BJ (cell line): ENCODE measurements at regions not wholly inside any gene's neighbourhood (a gene's known extent, or its start where the extent isn't known, plus 50 kb on each side); places are given as distances from the start of the nearest gene placed in this dataset.

Experiments
- CTCF ChIA-PET: fragments of 350-600 bp; formaldehyde crosslinking; extraction: SDS; loops from one replicate; lab custom pipeline; 2021; ENCODE audit warnings: antibody characterized with exemption, inconsistent platforms; lab: Yijun Ruan, JAX
- POLR2A ChIA-PET: fragments of 300-600 bp; sonication (Branson Sonifier 250); formaldehyde crosslinking; extraction: SDS; loops from one replicate; lab custom pipeline; 2021; ENCODE audit warnings: antibody characterized with exemption; lab: Charles Lee
- DNase-seq: peaks from one replicate; pipeline ENCODE4 v3.0.0-alpha.2; 2011; ENCODE audit warnings: low read depth
- H3K27me3 ChIP-seq: 2 replicates; pipeline ENCODE4 v1.6.0; 2011; ENCODE audit warnings: low read length; ENCODE audit not compliant: control insufficient read depth, insufficient read depth
- H3K36me3 ChIP-seq: 2 replicates; pipeline ENCODE4 v1.5.1; 2011; ENCODE audit warnings: low read length; ENCODE audit not compliant: control insufficient read depth, insufficient read depth
- H3K4me3 ChIP-seq: 2 replicates; pipeline ENCODE4 v1.5.1; 2011; ENCODE audit warnings: low read depth, mild to moderate bottlenecking, control low read depth, low read length
- CTCF ChIP-seq: IDR thresholded peaks from 2 replicates; pipeline ENCODE4 v1.5.1; 2011; ENCODE audit warnings: low read depth, mild to moderate bottlenecking, control low read depth, inconsistent platforms, low read length, moderate library complexity; ENCODE audit not compliant: insufficient read depth

- CTCF ChIA-PET: no interaction called here
- POLR2A ChIA-PET: no interaction called here
- TF ChIP-seq CTCF: no peak
- no peak for DNase-seq
- Histone ChIP-seq H3K27me3 (no peaks in the 10 kb centered on the region; the same call in 1 of the 2 replicates), H3K4me3 (no peak overlapping the region), H3K36me3 (no peaks in the 10 kb centered on the region)
Observed at GRCh38 chr7:34207810-34208209, 302.5 kb downstream of the BMPER start.

GRCh38 chr7:34208878-34209621 lies 303.7 kb downstream of the BMPER start:
- ChIA-PET CTCF (interaction anchor here (1.0 kb wide), 1 partner anchor 11 kb away, joined by 4 read pairs; no protein-coding TSS in a partner anchor), POLR2A (no interaction called here)
- Histone ChIP-seq H3K27me3 (no peaks in the 10 kb centered on the region; the same call in 1 of the 2 replicates), H3K4me3 (no peak overlapping the region), H3K36me3 (no peaks in the 10 kb centered on the region)
- DNase-seq: no peak
- TF ChIP-seq CTCF: no peak

- no peaks in the 10 kb centered on the region for H3K36me3 ChIP-seq
- no peak overlapping the region for H3K4me3 ChIP-seq
- no peaks in the 10 kb centered on the region; the same call in 1 of the 2 replicates for H3K27me3 ChIP-seq
- ChIA-PET CTCF (no interaction called here), POLR2A (no interaction called here)
- no peak for TF ChIP-seq CTCF
- no peak for DNase-seq
Observed at GRCh38 chr7:34211018-34211417, 305.7 kb downstream of the BMPER start.

GRCh38 chr7:34217972-34218371 lies 312.6 kb downstream of the BMPER start:
- no peak for TF ChIP-seq CTCF
- Histone ChIP-seq H3K36me3 (no peaks in the 10 kb centered on the region), H3K4me3 (no peak overlapping the region), H3K27me3 (0 out of 2 replicates have a peak, but pooled peaks cover 3% of the 10 kb centered on the region)
- ChIA-PET CTCF (interaction anchor here (0.6 kb wide), 1 partner anchor 1802 kb away, joined by 3 read pairs; no protein-coding TSS in a partner anchor), POLR2A (no interaction called here)
- no peak for DNase-seq

GRCh38 chr7:34219153-34219718 lies 313.9 kb downstream of the BMPER start:
- 0 out of 2 replicates have a peak, but pooled peaks cover 3% of the 10 kb centered on the region for H3K27me3 ChIP-seq
- POLR2A ChIA-PET: no interaction called here
- CTCF ChIA-PET: interaction anchor here (0.6 kb wide), 1 partner anchor 802 kb away, joined by 3 read pairs; no protein-coding TSS in a partner anchor

More at GRCh38 chr7:34219153-34219718, 313.9 kb downstream of the BMPER start:
- no peak overlapping the region for H3K4me3 ChIP-seq
- no peak for DNase-seq
- H3K36me3 ChIP-seq: no peaks in the 10 kb centered on the region
- no peak for TF ChIP-seq CTCF
